ENCODE measurements at regions not wholly inside any gene's neighbourhood (a gene's known extent, or its start where the extent isn't known, plus 50 kb on each side); places are given as distances from the start of the nearest gene placed in this dataset.
"Not testable (repeated sequence)": the region's sequence is repeated elsewhere in the genome, so short reads cannot be mapped to it uniquely, and the experiment has no call there.

DNA sequence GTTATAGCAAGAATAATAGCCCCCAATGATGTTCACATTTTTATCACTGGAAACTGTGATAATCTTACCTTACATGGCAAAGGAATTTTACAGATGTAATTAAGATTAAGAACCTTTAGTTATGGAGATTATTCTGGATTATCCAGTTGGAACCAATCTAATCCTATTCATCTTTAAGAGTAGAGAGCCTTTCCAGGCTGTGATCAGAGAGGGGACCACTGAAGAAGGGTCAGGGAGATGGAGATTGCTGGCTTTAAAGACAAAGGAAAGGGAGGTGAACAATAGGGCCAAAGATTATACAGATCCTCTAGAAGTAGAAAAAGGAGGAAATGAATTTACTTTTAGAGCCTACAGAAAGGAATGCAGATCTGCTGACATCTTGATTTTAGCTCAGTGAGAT is 253.5 kb upstream of the GRIN3A start:
- DNase-seq (ENCODE audit: low read depth in 2 of 2) = no peak

DNA sequence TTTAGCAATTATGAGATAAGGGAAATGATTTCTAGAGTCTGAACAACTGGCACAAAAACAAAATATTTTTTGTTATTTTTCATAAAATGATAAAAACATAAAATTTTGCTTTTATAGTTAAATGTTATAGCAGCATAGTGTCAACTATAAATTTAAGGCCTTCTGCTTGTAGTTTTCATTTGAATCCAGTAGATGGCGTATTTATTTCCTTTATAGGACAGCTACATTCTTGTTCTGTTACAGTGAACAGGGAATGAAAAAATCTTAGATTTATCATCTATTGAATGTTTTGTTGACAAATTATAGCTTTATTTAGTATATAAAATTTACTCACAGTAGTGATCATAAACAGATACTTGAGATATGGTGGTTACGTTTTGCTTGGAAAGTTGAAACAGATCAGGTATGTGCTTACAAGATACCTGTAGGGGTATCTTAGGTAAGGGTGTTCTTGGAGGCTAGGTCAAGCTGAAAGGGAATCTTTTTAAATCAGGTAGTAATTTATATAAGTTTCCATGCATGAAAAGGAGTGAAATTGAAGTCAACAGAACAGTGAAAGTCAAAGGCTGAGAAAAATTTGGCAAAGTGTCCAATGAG is 239.3 kb upstream of the GRIN3A start:
- DNase-seq (ENCODE audit: low read depth in 2 of 2) = no peak

DNA sequence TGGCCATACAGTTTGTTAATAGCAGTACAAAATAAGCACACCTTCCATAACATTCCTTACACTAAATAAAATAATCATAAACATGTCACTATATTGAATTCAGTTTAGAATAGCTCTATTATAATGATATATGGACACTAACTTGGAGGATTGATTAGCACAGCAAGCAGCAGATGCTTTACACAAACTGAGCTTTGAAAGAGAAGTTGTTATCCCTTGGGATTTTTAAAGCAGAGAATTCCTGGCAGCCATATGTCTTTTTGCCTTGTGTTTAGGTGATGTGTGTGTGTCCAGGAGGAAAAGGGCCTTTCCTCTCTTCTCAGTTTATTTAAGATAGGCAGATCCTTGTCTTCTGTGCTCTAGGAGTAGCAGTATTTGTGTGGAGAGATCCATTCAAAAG is 232.2 kb upstream of the GRIN3A start:
- no peak for DNase-seq (ENCODE audit: low read depth in 2 of 2)

DNA sequence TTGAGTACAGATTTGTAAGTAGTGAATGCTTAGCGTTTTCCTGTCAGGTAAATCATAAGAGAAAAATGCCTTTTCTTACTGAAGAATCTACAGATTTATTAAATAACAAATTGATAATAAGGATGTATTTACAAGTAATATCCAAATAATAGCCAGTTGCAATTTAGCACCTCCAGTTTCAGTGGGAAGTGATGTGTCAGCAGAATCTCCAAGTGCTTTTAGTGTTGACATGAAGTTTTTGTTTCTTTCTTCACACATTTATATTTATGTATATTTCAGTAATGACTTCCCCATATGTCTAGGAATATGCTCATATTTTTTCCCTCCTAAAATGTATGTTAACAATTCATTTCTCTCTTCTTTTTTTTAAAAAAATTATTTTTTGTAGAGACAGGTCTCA is 229.9 kb upstream of the GRIN3A start:
- no peak for DNase-seq (ENCODE audit: low read depth in 2 of 2)

DNA sequence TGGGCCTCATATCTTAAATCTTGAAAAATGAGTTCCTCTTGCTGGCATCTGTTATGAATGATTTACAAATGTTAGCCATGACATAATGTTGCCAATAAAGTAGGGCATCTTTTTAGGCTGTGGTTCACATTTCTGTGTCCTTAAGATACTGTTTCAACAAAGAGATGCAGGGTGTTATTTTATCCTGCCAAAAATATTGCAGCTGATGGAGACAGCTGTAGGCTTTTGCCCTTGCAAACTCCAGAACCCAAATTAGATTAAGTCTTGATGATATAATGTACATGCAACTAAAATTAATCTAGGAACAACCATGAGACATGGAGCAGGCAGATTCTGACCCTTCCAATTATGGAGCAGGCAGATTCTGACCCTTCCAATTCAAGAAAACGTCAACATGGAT is 228.2 kb upstream of the GRIN3A start:
- DNase-seq (ENCODE audit: low read depth in 2 of 2) = no peak

DNA sequence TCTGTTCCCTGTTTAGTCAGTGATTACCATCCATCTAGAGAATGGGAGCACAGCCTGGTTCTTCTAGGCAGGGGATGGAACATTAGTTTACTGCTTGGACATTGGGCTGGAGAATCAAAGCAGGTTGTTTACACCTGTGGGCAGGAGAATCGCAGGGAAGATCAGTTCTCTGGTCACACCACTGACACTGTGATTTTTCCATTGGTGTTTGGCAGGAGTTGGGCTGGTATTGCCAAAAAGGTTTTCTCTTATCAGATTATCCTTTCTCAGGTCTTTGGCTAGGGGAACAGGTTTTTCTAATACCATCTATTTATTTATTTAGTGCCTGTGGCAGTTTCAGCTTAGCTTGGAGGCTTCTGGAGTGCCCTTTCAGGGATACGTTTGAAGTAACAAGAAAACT is 219.3 kb upstream of the GRIN3A start:
- no peak for DNase-seq (ENCODE audit: low read depth in 2 of 2)

DNA sequence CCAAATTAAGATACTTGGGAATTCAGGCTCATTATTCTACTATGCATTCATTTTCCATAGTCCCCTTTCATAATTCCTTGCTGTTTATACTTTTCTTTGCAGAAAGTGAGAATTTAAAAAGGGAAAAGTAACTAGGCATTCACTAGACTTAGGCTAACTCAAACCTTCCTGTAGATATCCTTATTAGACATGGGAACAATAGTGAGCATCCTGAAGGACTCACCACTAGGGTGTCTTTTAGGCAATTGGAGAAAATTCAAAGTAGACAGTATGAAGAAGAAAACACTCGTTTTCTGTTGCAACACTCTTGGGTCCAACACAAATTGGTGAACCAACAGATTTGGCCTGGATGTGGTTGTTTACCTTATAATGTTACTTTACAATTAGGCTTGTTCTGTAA is 213.2 kb upstream of the GRIN3A start:
- DNase-seq (ENCODE audit: low read depth in 2 of 2) = no peak

DNA sequence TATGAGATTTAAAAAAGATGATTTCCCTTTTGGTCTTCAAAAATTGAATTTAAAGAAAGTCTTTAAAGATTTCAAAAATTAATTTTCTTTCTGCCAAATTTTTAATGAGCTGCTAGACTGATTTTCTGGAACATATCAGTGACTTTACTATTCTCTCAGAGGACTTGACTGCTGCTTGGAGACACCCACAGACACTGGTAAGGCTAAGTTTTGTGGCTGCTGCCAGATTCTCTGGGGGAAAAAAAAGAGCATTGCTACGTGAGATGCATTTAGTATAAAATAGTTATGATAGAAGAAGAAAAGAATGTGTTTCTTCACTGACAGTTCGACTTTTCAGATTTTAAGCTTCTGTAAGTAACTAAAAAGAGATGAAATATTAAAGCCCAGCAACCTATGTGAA is 193.3 kb upstream of the GRIN3A start:
- DNase-seq (ENCODE audit: low read depth in 2 of 2) = no peak

DNA sequence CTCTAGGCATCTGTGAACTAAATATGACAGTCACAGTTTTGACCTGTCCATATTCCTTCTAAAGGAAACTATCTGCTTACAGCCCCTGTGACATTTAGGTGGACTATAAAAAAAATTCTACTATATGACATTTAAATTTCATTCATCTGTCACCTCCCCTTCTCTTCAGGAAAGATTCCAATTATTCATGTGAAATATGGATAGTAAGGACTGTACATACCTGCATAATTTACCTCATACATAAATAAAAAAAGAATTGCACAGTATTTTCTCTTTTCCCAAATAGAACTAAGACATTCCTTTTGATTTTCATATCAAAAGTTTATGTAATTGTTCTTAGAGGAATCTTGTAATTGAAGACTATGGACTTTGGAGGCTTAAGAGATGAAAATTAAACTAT is 192.3 kb upstream of the GRIN3A start:
- DNase-seq (ENCODE audit: low read depth in 2 of 2) = no peak

DNA sequence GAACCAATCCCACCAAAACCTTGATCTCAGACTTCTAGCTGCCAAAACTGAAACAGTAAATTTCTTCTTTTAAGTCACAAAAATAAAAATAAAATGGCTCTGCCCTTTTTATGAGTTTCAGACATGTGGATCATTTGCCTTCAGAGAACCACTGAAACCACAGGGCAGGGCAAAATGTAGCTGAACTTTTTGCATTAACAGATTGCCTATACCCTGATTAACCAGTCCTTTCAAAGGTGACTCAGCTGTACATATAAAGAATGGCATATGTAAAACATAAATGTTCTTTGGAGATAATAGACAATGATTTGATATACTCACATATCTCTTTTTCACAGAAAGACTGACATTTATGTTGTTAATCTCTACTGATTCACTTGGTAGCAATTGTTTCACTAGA is 187.1 kb upstream of the GRIN3A start:
- DNase-seq (ENCODE audit: low read depth in 2 of 2) = no peak

DNA sequence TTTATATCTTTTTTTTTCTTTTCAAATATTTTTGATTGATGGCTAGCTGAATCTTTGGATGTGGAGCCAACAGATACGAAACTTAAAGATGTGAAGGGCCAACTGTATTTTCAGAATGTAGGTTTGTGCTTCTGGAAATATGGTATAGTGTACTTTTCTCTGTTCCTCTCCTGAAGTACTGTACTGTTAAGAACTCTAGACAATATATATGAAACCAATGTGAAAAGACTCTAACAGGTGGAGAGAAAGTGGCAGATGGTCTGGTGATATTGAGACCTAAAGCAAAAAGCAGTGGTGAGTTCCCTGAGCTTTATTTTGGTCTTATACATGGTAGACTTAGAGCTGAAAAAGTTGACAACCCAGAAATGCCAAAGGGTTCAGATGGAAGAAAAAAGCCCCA is 185.0 kb upstream of the GRIN3A start:
- no peak for DNase-seq (ENCODE audit: low read depth in 2 of 2)

DNA sequence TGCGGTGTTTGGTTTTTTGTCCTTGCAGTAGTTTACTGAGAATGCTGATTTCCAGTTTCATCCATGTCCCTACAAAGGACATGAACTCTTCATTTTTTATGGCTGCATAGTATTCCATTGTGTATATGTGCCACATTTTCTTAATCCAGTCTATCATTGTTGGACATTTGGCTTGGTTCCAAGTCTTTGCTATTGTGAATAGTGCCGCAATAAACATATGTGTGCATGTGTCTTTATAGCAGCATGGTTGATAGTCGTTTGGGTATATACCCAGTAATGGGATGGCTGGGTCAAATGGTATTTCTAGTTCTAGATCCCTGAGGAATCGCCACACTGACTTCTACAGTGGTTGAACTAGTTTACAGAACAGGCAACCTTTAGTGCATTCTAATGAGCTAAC is 178.5 kb upstream of the GRIN3A start:
- DNase-seq (ENCODE audit: low read depth in 2 of 2) = not testable (repeated sequence)

DNA sequence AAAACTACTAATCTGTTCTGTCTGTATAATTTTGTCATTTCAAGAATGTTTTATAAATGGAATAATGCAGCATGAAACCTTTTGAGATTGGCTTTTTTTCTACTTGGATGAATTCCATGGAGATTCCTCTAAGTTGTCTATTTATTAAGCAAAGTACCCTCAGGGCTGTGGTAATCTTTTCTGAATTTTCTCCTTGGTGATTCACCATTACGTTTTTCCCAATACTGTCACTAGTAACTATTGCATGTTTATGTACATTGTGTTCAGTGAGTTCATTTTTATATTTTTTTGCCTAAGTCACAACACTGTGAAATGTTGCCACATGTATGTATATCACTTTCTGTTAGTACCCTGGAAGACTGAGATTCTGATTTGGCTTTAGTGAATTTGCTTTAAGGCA is 177.0 kb upstream of the GRIN3A start:
- no peak for DNase-seq (ENCODE audit: low read depth in 2 of 2)

DNA sequence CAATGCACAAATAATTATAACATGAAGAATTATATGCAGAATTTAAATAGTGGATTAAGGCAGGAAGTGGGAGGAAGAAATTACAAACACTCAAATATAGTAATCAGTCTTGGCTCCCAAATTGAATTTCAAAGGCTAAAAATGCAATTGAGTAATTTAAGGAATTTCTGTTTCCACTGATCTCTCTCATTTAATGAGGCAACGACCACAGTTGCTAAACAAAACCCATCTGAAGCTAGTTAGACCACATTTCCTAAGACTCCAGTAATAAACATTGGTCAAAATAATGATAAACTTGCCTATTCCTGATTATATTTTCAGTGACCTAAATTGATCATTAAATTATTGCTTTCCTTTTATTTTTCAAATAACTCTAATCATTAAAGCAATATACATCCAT is 174.3 kb upstream of the GRIN3A start:
- no peak for DNase-seq (ENCODE audit: low read depth in 2 of 2)

DNA sequence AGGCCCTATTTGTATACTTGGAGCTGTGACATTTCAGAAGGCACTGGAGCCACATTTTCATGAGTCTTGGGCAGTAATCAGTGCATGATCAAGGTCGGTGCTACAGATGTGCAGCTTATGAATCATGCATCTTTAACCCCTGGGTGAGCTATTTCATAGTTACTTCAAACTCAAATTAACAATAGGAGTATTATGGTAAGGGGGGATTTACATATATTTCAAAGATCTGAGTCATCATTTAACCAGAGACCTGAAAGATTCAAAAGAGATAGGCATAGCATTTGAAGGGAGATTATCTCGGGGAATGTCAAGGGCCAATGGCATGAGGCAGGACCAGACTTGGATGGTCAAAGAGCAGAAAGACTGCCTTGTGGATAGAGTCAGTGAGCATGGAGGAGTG is 169.0 kb upstream of the GRIN3A start:
- DNase-seq (ENCODE audit: low read depth in 2 of 2) = no peak

DNA sequence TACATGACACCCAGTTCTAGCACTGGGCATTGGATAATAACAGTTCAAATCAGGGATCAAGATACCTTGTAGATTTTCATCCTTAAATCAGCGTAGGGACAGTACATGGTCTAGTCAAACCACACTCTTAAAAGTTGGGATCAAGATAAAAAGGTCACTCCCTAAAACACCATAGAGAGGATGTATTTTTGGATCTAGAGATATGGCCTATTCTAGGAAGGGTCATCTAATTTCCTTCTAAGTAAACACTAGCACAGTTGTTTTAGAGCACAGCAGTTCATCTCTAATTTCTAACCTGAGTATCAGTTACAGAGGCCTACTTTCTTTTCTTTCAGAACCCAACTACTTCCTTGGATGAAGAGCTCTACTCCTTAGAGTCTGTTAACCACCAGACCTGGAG is 166.4 kb upstream of the GRIN3A start:
- no peak for DNase-seq (ENCODE audit: low read depth in 2 of 2)

DNA sequence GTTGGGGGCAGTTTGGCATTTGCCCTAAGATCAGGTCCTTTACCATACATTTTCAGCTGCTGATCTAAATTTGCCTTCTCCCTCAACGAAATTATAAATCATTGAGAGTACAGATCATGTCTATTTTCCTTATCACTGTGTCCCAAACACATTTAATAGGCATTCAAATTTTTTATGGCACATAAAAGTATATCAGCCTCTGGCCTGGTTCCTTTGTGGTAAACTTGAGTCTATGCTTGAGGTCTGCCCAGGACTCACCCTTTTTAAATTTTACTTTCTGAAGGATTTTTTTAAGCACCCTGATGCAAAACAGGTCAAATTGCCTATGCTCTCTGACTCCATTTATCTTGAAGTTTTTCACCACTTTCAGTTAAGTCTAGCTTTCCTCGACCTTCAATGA is 163.6 kb upstream of the GRIN3A start:
- no peak for DNase-seq (ENCODE audit: low read depth in 2 of 2)

DNA sequence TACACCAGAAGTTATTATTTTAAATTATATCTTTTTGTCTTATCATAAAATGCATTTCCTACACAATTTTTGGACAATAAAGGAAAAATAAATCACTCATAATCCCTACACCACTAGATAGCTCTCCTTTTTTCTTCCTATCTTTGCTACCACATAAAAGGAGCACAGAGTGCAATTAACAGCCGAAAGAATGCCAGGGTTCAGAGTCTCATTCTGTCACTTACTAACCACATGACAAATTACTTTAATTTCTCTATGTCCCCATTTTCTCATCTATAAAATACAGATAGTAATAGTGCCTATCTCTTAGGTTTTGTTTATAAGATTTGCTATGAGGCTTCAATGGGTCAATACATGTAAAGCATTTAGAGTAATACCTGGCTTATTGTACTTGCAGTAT is 158.7 kb upstream of the GRIN3A start:
- no peak for DNase-seq (ENCODE audit: low read depth in 2 of 2)

DNA sequence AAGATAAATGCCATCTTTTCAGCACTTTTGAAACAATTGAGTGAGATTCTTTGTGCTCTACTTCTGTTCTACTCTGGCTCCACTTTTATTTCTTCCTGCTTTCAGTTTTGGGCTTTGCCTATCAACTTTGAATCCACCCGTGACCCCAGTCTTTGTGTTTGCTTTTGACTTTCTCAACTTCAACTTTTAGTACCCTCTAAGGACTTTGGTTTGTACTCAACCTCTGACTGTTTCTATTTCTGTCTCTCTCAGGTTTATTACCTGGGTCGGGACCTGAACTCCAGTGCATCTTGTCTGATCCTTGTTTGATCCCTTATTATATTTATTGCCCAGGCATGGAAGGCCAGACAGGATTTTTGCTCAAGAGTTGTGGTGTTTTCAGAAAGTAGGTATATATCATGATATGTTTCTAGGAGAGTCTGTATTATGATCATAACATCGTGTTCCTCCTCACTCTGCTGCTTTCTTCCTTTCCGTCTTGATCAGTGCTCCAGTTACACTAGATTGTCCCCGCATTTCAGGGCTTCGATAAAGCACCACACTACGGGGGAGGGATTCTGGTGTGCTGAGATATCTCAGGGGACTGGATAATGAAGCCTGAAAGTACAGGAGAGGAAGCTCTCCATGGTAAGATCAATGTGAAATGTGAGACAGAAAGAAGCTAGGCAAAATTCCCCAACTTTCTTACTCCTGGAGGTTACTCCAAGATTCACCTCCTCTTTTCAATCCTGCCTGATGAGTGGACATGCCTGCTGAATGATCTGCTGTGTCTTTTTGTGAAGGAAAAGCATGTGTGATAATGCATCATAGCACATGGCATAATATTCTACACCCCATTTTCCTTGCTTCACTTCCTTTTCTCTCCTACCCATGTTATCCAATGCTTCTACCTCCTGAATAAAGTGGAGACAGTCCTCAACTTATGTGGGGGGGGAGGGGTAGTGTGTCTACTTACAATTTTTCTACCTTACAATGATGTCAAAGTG is 155.5 kb upstream of the GRIN3A start:
- DNase-seq (ENCODE audit: low read depth in 2 of 2) = no peak

DNA sequence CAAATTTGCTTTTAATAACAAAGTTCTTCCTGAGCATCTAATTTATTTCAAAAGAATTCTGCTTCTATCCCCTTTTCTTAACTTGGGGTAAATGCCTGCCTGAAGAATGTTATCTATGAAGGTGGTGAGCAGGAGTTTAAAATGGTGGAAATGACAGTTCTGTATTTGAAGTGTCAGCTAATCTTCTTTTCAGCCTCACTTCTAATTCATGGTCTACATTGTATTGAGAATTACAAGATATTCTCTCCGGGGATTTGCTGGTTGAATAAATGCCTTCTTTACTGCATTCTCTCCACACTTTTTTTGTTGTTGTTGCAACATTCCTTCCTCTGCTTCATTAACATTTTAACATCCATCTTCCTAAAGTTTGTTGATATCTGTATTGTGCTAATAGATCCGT is 143.1 kb upstream of the GRIN3A start:
- no peak for DNase-seq (ENCODE audit: low read depth in 2 of 2)

DNA sequence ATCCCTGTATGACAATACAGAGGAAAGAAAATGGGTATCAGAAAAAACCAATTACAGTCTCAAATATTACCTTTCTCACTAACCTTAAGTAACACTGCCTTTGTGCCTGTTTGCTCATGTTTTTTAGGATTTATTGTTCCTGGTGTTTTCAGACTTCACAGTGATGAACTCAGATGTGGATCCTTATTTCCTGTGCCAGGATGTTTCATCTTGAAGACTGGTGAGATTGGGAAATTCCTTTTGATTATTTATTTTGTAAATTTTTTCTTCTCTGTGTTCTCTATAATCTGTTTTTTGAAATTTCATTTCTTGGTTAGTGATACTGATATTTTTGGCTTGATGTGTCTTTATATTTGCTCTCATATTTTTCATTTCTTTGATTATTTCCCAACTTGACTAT is 142.4 kb upstream of the GRIN3A start:
- no peak for DNase-seq (ENCODE audit: low read depth in 2 of 2)

DNA sequence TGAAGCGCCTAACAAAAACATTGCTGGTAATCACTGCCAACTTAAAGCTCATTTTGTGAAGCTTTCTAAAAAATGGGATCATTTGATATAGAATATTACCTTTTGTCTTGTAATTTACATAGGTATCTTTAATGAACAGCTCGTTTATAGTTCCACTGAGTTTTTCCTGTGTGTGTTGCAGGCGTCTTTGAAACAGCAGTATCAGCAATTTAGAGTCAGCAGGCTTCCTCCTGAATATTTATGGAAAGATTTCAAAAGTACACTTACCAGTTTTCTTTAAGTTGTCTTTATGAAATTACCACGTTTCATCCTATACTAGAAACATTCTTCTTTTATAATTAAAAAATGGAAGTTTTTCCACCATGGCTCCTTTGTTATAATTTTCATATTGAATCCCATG is 140.3 kb upstream of the GRIN3A start:
- no peak for DNase-seq (ENCODE audit: low read depth in 2 of 2)

DNA sequence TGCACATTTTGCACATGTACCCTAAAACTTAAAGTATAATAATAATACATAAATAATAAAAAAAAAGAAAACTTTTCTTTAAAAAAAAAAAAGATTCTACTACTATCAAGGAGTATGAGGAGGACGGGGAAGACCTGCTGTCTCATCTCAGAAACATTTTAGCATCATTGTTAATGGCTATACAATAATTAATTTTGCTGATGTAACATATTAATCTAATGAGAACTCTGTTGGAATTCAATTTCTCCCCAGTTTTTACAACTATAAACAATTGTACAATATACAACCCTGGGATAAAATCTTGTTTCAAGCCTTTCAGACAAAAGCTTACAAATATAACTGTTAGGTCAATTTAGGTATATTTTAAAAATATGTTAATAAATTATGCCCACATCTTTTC is 139.0 kb upstream of the GRIN3A start:
- no peak for DNase-seq (ENCODE audit: low read depth in 2 of 2)

DNA sequence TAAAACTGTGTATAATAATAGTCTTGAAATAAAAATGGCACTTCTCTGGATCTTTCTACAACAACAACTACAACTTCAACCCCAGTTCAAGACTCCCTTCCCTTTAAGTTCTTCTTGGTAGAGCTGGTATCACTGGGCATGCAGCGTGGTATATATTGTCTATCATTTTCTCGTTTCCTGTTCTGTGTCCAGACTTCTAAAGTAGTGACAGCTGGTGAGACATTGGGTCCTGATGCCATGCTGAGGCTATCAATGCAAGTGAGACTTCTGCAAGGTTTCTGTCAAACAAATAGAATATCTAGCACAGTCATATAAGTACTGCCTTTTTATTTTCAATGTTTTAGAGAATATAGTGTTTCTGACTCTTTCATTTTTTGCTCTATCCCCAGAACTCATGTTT is 123.0 kb upstream of the GRIN3A start:
- DNase-seq (ENCODE audit: low read depth in 2 of 2) = no peak
